GM10266 (cell line): ENCODE measurements at regions not wholly inside any gene's neighbourhood (a gene's known extent, or its start where the extent isn't known, plus 50 kb on each side); places are given as distances from the start of the nearest gene placed in this dataset.

Experiments used
- DNase-seq: peaks from one replicate; pipeline ENCODE4 v3.0.0; 2012; ENCODE audit errors: extremely low spot score
- CTCF ChIP-seq: IDR thresholded peaks from 2 replicates; pipeline ENCODE4 v1.5.1; 2012; ENCODE audit warnings: mild to moderate bottlenecking, low read depth; ENCODE audit not compliant: control insufficient read depth, insufficient read depth; ENCODE audit errors: missing control alignments

- no peak for DNase-seq
- peak; percentile 69 for TF ChIP-seq CTCF
Observed at GRCh38 chr19:28710278-28710677, 502.7 kb downstream of the UQCRFS1 start.

GRCh38 chr19:28706693-28707092, 506.3 kb downstream of the UQCRFS1 start:
- TF ChIP-seq CTCF = no peak
- DNase-seq = no peak

- no peak for DNase-seq
- no peak for TF ChIP-seq CTCF
Observed at GRCh38 chr19:28705008-28705407, 507.9 kb downstream of the UQCRFS1 start.

- TF ChIP-seq CTCF = no peak
- no peak for DNase-seq
Observed at GRCh38 chr19:28703400-28703956, 509.5 kb downstream of the UQCRFS1 start.

GRCh38 chr19:28701491-28701890, 511.5 kb downstream of the UQCRFS1 start:
- DNase-seq = no peak
- TF ChIP-seq CTCF = no peak

- no peak for DNase-seq
Observed at GRCh38 chr19:28700176-28700575, 512.8 kb downstream of the UQCRFS1 start.

More at GRCh38 chr19:28700176-28700575, 512.8 kb downstream of the UQCRFS1 start:
- no peak for TF ChIP-seq CTCF
